PC-3 (cell line): ENCODE measurements at regions not wholly inside any gene's neighbourhood (a gene's known extent, or its start where the extent isn't known, plus 50 kb on each side); places are given as distances from the start of the nearest gene placed in this dataset.

Experiments used
- ATAC-seq: fragments of 200-7000 bp; cut with Tn5 transposase; 2 replicates; pipeline ENCODE4 v1.9.1; 2020; ENCODE audit warnings: mild to moderate bottlenecking, moderate library complexity
- BruUV-seq: library from RNA; stranded (reverse); fragments of 400-500 nt; replicated peaks from 2 replicates; lab custom pipeline; 2021; lab: Mats Ljungman, UMichigan
- CTCF ChIA-PET: fragments of 300-600 bp; sonication (Branson Sonifier 250); formaldehyde crosslinking; loops from one replicate; lab custom pipeline; 2022; ENCODE audit warnings: antibody characterized with exemption; lab: Charles Lee
- POLR2A ChIA-PET: fragments of 300-600 bp; sonication (Branson Sonifier 250); formaldehyde crosslinking; loops from one replicate; lab custom pipeline; 2022; ENCODE audit warnings: antibody characterized with exemption; ENCODE audit not compliant: unreplicated experiment; lab: Charles Lee
- DNase-seq: peaks from one replicate; pipeline ENCODE4 v3.0.0-alpha.2; 2015
- H2AFZ ChIP-seq: fragments of 300-600 bp; sonication (generic); 2 replicates; pipeline ENCODE4 v1.6.0; 2016; ENCODE audit warnings: antibody characterized with exemption, low read length
- H3F3A ChIP-seq: fragments of 300-600 bp; sonication (generic); one replicate; pipeline ENCODE4 v1.6.0; 2017; ENCODE audit warnings: antibody characterized with exemption, low read length, control low read depth, mild to moderate bottlenecking; ENCODE audit not compliant: unreplicated experiment
- H3K27ac ChIP-seq: fragments of 300-600 bp; sonication (generic); 2 replicates; pipeline ENCODE4 v1.5.1; 2016; ENCODE audit warnings: mild to moderate bottlenecking, low read length
- H3K27me3 ChIP-seq: fragments of 300-600 bp; sonication (generic); 2 replicates; pipeline ENCODE4 v1.6.1; 2016; ENCODE audit warnings: low read length, mixed read lengths
- H3K36me3 ChIP-seq: fragments of 300-600 bp; sonication (generic); 2 replicates; pipeline ENCODE4 v1.6.1; 2016; ENCODE audit warnings: low read depth, mixed run types, low read length, mixed read lengths
- H3K4me1 ChIP-seq: fragments of 300-600 bp; sonication (generic); 2 replicates; pipeline ENCODE4 v1.5.1; 2016; ENCODE audit warnings: low read length; ENCODE audit not compliant: insufficient read depth
- H3K4me2 ChIP-seq: fragments of 300-600 bp; sonication (generic); 2 replicates; pipeline ENCODE4 v1.6.0; 2016; ENCODE audit warnings: low read length
- H3K4me3 ChIP-seq: fragments of 300-600 bp; sonication (generic); 2 replicates; pipeline ENCODE4 v1.5.1; 2016; ENCODE audit warnings: mild to moderate bottlenecking, low read length, mixed read lengths
- H3K79me2 ChIP-seq: fragments of 300-600 bp; sonication (generic); 2 replicates; pipeline ENCODE4 v1.6.1; 2017; ENCODE audit warnings: low read length, mixed read lengths
- H3K9ac ChIP-seq: fragments of 300-600 bp; sonication (generic); 2 replicates; pipeline ENCODE4 v1.6.0; 2016; ENCODE audit warnings: mild to moderate bottlenecking, low read length
- H3K9me2 ChIP-seq: fragments of 300-600 bp; sonication (generic); replicated peaks from 2 replicates; pipeline ENCODE4 v1.6.1; 2016; ENCODE audit warnings: mixed run types, low read length, mixed read lengths
- H3K9me3 ChIP-seq: fragments of 300-600 bp; sonication (generic); 2 replicates; pipeline ENCODE4 v1.6.1; 2016; ENCODE audit warnings: low read length, mixed read lengths
- H4K20me1 ChIP-seq: fragments of 300-600 bp; sonication (generic); 2 replicates; pipeline ENCODE4 v1.6.1; 2016; ENCODE audit warnings: low read length, mixed read lengths
- EZH2 ChIP-seq: fragments of 300-600 bp; sonication (generic); IDR thresholded peaks from one replicate; pipeline ENCODE4 v1.6.1; 2017; ENCODE audit warnings: antibody characterized with exemption, mild to moderate bottlenecking, low read length; ENCODE audit not compliant: unreplicated experiment
- EZH2phosphoT487 ChIP-seq: fragments of 300-600 bp; sonication (generic); IDR thresholded peaks from 2 replicates; pipeline ENCODE4 v1.6.1; 2018; ENCODE audit warnings: mild to moderate bottlenecking, antibody characterized with exemption, low read length, borderline replicate concordance
- intact Hi-C: fragments of 100-400 bp; cut with micrococcal nuclease; formaldehyde crosslinking; loops from 2 replicates; pipeline ENCODE4 v1.9.0; 2023
- TF ChIP-seq, protein P1 (sequence below): fragments of 300-600 bp; sonication (generic); conservative IDR thresholded peaks from 2 replicates; pipeline ENCODE4 v1.5.1; 2017; ENCODE audit warnings: antibody characterized with exemption, low read depth, mild to moderate bottlenecking, low read length

DNA sequence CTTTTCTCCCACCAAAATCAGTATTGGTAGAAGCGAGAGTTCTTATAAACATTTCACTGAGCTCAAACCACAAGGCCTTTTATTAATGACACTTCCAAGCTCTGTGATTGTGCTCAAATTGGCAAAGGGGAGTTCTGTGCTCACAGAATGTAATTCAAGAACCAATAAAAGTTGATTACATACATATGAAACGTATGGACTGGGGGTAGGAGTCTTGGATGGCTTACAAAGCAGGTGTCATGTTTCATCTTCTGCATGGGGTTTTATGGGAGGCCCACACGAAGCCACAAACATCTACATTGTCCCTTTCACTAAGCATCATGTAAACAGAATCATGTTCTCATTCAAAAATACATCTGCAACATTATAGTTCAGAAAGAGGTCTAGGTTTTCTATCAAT, 828.3 kb downstream of the VRK1 start:
- H3K9ac ChIP-seq: no peak overlapping the region
- ATAC-seq (no peak), DNase-seq (peak; percentile 13)
- ChIA-PET CTCF (no interaction called here), POLR2A (no interaction called here)
- H3K79me2 ChIP-seq: no peaks in the 10 kb centered on the region
- H4K20me1 ChIP-seq: no peaks in the 10 kb centered on the region
- H3K36me3 ChIP-seq: no peaks in the 10 kb centered on the region
- TF ChIP-seq EZH2phosphoT487 (no peak), EZH2 (no peak)
- TF ChIP-seq, protein P1, sequence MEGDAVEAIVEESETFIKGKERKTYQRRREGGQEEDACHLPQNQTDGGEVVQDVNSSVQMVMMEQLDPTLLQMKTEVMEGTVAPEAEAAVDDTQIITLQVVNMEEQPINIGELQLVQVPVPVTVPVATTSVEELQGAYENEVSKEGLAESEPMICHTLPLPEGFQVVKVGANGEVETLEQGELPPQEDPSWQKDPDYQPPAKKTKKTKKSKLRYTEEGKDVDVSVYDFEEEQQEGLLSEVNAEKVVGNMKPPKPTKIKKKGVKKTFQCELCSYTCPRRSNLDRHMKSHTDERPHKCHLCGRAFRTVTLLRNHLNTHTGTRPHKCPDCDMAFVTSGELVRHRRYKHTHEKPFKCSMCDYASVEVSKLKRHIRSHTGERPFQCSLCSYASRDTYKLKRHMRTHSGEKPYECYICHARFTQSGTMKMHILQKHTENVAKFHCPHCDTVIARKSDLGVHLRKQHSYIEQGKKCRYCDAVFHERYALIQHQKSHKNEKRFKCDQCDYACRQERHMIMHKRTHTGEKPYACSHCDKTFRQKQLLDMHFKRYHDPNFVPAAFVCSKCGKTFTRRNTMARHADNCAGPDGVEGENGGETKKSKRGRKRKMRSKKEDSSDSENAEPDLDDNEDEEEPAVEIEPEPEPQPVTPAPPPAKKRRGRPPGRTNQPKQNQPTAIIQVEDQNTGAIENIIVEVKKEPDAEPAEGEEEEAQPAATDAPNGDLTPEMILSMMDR: no peak
- no peak overlapping the region for H3K27ac ChIP-seq
- H3K27me3 ChIP-seq: peaks cover 4% of the 10 kb centered on the region; the same call in 1 of the 2 replicates
- H3K4me2 ChIP-seq: no peak overlapping the region
- H3K9me3 ChIP-seq: no peaks in the 10 kb centered on the region
- no peaks in the 10 kb centered on the region for H3K4me1 ChIP-seq
- H3K9me2 ChIP-seq: no peaks in the 10 kb centered on the region
- intact Hi-C loops: no loop called here
- H2AFZ ChIP-seq: no peak overlapping the region
- no TSS peak for BruUV-seq
- H3F3A ChIP-seq: no peaks in the 10 kb centered on the region
- H3K4me3 ChIP-seq: no peak overlapping the region

DNA sequence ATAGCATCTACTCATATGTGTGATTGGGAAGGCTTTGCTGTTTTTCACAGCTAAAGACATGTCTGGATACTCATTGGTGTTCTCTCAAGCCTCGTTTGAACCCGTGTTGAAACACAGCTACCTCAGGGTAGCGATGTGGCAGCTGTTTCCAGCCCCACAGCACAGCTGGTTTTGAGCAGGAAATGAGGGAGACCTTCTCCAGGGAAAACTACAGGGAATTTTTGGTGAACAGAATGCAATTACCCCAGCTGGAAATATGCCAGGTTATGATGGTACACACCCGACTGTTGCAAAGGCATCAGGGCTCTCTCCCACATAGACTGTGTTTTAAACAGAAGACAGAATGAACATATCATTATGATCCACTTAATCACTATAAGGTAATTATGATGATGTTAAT, 828.9 kb downstream of the VRK1 start:
- Histone ChIP-seq H3K9me3 (no peaks in the 10 kb centered on the region), H3F3A (no peaks in the 10 kb centered on the region), H3K4me1 (no peaks in the 10 kb centered on the region), H3K4me2 (no peak overlapping the region), H3K9ac (no peak overlapping the region), H3K36me3 (no peaks in the 10 kb centered on the region), H3K79me2 (no peaks in the 10 kb centered on the region), H3K4me3 (no peak overlapping the region), H4K20me1 (no peaks in the 10 kb centered on the region), H3K27me3 (peaks cover 6% of the 10 kb centered on the region; the same call in 1 of the 2 replicates), H3K9me2 (no peaks in the 10 kb centered on the region), H3K27ac (no peak overlapping the region), H2AFZ (no peak overlapping the region)
- ATAC-seq (no peak), DNase-seq (no peak)
- ChIA-PET POLR2A (no interaction called here), CTCF (no interaction called here)
- intact Hi-C loops: no loop called here
- BruUV-seq: no TSS peak
- TF ChIP-seq EZH2 (no peak), EZH2phosphoT487 (no peak)
- TF ChIP-seq, protein P1: no peak

DNA sequence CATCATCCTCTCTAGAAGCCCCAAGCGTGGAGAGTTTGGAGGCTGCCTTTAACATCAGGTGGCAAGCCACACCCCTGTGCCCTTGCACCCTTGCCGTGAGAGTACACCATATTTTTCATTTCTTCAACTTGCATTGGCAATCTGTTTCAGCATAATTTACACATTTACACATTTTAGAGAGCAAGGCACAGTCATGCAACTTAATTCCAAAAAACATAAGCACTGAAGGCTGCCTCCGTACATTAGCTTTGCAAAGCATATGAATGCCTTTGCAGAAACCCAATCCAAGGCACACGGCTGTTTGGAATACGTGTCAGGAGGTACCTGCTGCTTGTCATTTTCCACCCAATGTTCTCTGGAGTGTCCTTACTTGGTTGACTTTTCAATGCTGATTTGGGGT, 833.1 kb downstream of the VRK1 start:
- Histone ChIP-seq H2AFZ (no peak overlapping the region), H3K9me3 (no peaks in the 10 kb centered on the region), H3K4me1 (no peaks in the 10 kb centered on the region), H3K4me2 (no peak overlapping the region), H3K9ac (no peak overlapping the region), H4K20me1 (no peaks in the 10 kb centered on the region), H3K27me3 (peaks cover 28% of the 10 kb centered on the region), H3F3A (no peaks in the 10 kb centered on the region), H3K36me3 (no peaks in the 10 kb centered on the region), H3K4me3 (no peak overlapping the region), H3K9me2 (no peaks in the 10 kb centered on the region), H3K79me2 (no peaks in the 10 kb centered on the region), H3K27ac (no peak overlapping the region)
- DNase-seq (no peak), ATAC-seq (no peak)
- intact Hi-C loops: no loop called here
- ChIA-PET POLR2A (no interaction called here), CTCF (no interaction called here)
- TF ChIP-seq EZH2phosphoT487 (no peak), EZH2 (no peak)
- TF ChIP-seq, protein P1: no peak
- BruUV-seq: no TSS peak
